ENCODE measurements at regions not wholly inside any gene's neighbourhood (a gene's known extent, or its start where the extent isn't known, plus 50 kb on each side); places are given as distances from the start of the nearest gene placed in this dataset.
"Not testable (repeated sequence)": the region's sequence is repeated elsewhere in the genome, so short reads cannot be mapped to it uniquely, and the experiment has no call there.

- 0 out of 2 replicates have a peak, but pooled peaks have one; percentile 16 for TF ChIP-seq CTCF (conservative IDR thresholded peaks at IDR 0.05; ENCODE audit: low read depth, low read length)
- H3K27me3 ChIP-seq (ENCODE audit: low read length); intact Hi-C loops (cut with micrococcal nuclease); H3K36me3 ChIP-seq (ENCODE audit: low read depth, low read length); BruUV-seq (replicated peaks); H3K9me3 ChIP-seq (ENCODE audit: low read length); H3F3A ChIP-seq (ENCODE audit: low read length, unreplicated experiment); H3K79me2 ChIP-seq (ENCODE audit: low read length); H3K9ac ChIP-seq (ENCODE audit: low read length); CTCF ChIA-PET; H3K4me3 ChIP-seq (ENCODE audit: low read length); H3K27ac ChIP-seq (ENCODE audit: low read length); POLR2A ChIA-PET (ENCODE audit: unreplicated experiment); H3K4me2 ChIP-seq (ENCODE audit: low read length); H4K20me1 ChIP-seq (ENCODE audit: low read length); DNase-seq; H3K9me2 ChIP-seq (replicated peaks; ENCODE audit: low read length); H3K4me1 ChIP-seq (ENCODE audit: insufficient read depth, low read length); H2AFZ ChIP-seq (ENCODE audit: low read length): not testable (repeated sequence)
- ATAC-seq = peak; percentile 63; the same call in 1 of the 2 replicates
Observed at GRCh38 chr2:89160306-89160705, 468.8 kb downstream of the RPIA start.

GRCh38 chr2:89161626-89162025 is 470.2 kb downstream of the RPIA start:
- H3K27me3 ChIP-seq (ENCODE audit: low read length); H3K4me2 ChIP-seq (ENCODE audit: low read length); H4K20me1 ChIP-seq (ENCODE audit: low read length); DNase-seq; CTCF ChIA-PET; H3K4me1 ChIP-seq (ENCODE audit: insufficient read depth, low read length); H3F3A ChIP-seq (ENCODE audit: low read length, unreplicated experiment); H3K9me3 ChIP-seq (ENCODE audit: low read length); H3K36me3 ChIP-seq (ENCODE audit: low read depth, low read length); ATAC-seq; H3K27ac ChIP-seq (ENCODE audit: low read length); H3K9ac ChIP-seq (ENCODE audit: low read length); intact Hi-C loops (cut with micrococcal nuclease); BruUV-seq (replicated peaks); POLR2A ChIA-PET (ENCODE audit: unreplicated experiment); H3K4me3 ChIP-seq (ENCODE audit: low read length); H3K79me2 ChIP-seq (ENCODE audit: low read length); H2AFZ ChIP-seq (ENCODE audit: low read length); H3K9me2 ChIP-seq (replicated peaks; ENCODE audit: low read length): not testable (repeated sequence)

GRCh38 chr2:89170506-89171173 is 479.2 kb downstream of the RPIA start:
- H3K9me3 ChIP-seq (ENCODE audit: low read length); H3K79me2 ChIP-seq (ENCODE audit: low read length); H3F3A ChIP-seq (ENCODE audit: low read length, unreplicated experiment); CTCF ChIA-PET; ATAC-seq; H2AFZ ChIP-seq (ENCODE audit: low read length); H3K9ac ChIP-seq (ENCODE audit: low read length); BruUV-seq (replicated peaks); H3K4me3 ChIP-seq (ENCODE audit: low read length); H3K4me2 ChIP-seq (ENCODE audit: low read length); H3K27ac ChIP-seq (ENCODE audit: low read length); H3K36me3 ChIP-seq (ENCODE audit: low read depth, low read length); POLR2A ChIA-PET (ENCODE audit: unreplicated experiment); H3K27me3 ChIP-seq (ENCODE audit: low read length); DNase-seq; H4K20me1 ChIP-seq (ENCODE audit: low read length); intact Hi-C loops (cut with micrococcal nuclease); H3K9me2 ChIP-seq (replicated peaks; ENCODE audit: low read length); H3K4me1 ChIP-seq (ENCODE audit: insufficient read depth, low read length): not testable (repeated sequence)

- H4K20me1 ChIP-seq (ENCODE audit: low read length); H3K4me1 ChIP-seq (ENCODE audit: insufficient read depth, low read length); ATAC-seq; H3K4me2 ChIP-seq (ENCODE audit: low read length); H3K79me2 ChIP-seq (ENCODE audit: low read length); H3K4me3 ChIP-seq (ENCODE audit: low read length); H3F3A ChIP-seq (ENCODE audit: low read length, unreplicated experiment); H3K27ac ChIP-seq (ENCODE audit: low read length); H2AFZ ChIP-seq (ENCODE audit: low read length); BruUV-seq (replicated peaks); DNase-seq; H3K36me3 ChIP-seq (ENCODE audit: low read depth, low read length); POLR2A ChIA-PET (ENCODE audit: unreplicated experiment); CTCF ChIA-PET; H3K9me3 ChIP-seq (ENCODE audit: low read length); H3K27me3 ChIP-seq (ENCODE audit: low read length); intact Hi-C loops (cut with micrococcal nuclease); H3K9ac ChIP-seq (ENCODE audit: low read length); H3K9me2 ChIP-seq (replicated peaks; ENCODE audit: low read length): not testable (repeated sequence)
Observed at GRCh38 chr2:89171174-89171519, 479.7 kb downstream of the RPIA start.

GRCh38 chr2:89177004-89177403 is 485.5 kb downstream of the RPIA start:
- H4K20me1 ChIP-seq (ENCODE audit: low read length); H2AFZ ChIP-seq (ENCODE audit: low read length); H3F3A ChIP-seq (ENCODE audit: low read length, unreplicated experiment); H3K79me2 ChIP-seq (ENCODE audit: low read length); H3K4me2 ChIP-seq (ENCODE audit: low read length); DNase-seq; POLR2A ChIA-PET (ENCODE audit: unreplicated experiment); H3K4me3 ChIP-seq (ENCODE audit: low read length); H3K27ac ChIP-seq (ENCODE audit: low read length); H3K36me3 ChIP-seq (ENCODE audit: low read depth, low read length); CTCF ChIA-PET; H3K9ac ChIP-seq (ENCODE audit: low read length); H3K9me3 ChIP-seq (ENCODE audit: low read length); H3K27me3 ChIP-seq (ENCODE audit: low read length); ATAC-seq; intact Hi-C loops (cut with micrococcal nuclease); H3K4me1 ChIP-seq (ENCODE audit: insufficient read depth, low read length); BruUV-seq (replicated peaks); H3K9me2 ChIP-seq (replicated peaks; ENCODE audit: low read length): not testable (repeated sequence)

GRCh38 chr2:89182221-89182620 is 490.7 kb downstream of the RPIA start:
- H3K27ac ChIP-seq (ENCODE audit: low read length); H3K9me3 ChIP-seq (ENCODE audit: low read length); H4K20me1 ChIP-seq (ENCODE audit: low read length); BruUV-seq (replicated peaks); H3K36me3 ChIP-seq (ENCODE audit: low read depth, low read length); H2AFZ ChIP-seq (ENCODE audit: low read length); POLR2A ChIA-PET (ENCODE audit: unreplicated experiment); H3K4me1 ChIP-seq (ENCODE audit: insufficient read depth, low read length); H3K4me3 ChIP-seq (ENCODE audit: low read length); ATAC-seq; intact Hi-C loops (cut with micrococcal nuclease); H3K9ac ChIP-seq (ENCODE audit: low read length); H3K79me2 ChIP-seq (ENCODE audit: low read length); DNase-seq; H3K9me2 ChIP-seq (replicated peaks; ENCODE audit: low read length); H3K4me2 ChIP-seq (ENCODE audit: low read length); H3F3A ChIP-seq (ENCODE audit: low read length, unreplicated experiment); H3K27me3 ChIP-seq (ENCODE audit: low read length); CTCF ChIA-PET: not testable (repeated sequence)
